ENCODE measurements at regions not wholly inside any gene's neighbourhood (a gene's known extent, or its start where the extent isn't known, plus 50 kb on each side); places are given as distances from the start of the nearest gene placed in this dataset.

DNA sequence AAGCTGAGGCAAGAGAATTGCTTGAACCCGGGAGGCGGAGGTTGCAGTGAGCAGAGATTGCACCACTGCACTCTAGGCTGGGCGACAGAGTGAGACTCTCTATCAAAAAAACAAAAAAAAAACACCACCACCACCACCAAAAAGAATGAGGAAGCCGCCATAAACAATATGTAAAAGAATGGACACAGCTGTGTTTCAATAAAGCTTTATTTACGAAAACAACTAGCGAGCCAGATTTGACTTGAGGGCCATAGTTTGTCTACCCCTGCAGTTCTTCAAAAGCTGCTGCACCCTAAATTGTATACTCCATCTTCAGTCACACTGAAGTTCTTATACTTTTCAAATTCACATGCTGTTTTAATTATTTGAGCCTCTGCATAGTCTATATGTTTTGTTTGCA, 306.5 kb upstream of the KLF3 start:
- TF ChIP-seq TAF1 (IDR thresholded peaks at IDR 0.05; ENCODE audit: low read depth) (no peak), EZH2 (IDR thresholded peaks at IDR 0.05; ENCODE audit: borderline replicate concordance, insufficient read depth, low read length, poor library complexity, severe bottlenecking) (no peak), EP300 (conservative IDR thresholded peaks at IDR 0.05; ENCODE audit: poor library complexity, severe bottlenecking) (no peak), POLR2AphosphoS5 (IDR thresholded peaks at IDR 0.05) (no peak), MXI1 (conservative IDR thresholded peaks at IDR 0.05; ENCODE audit: poor library complexity, severe bottlenecking) (no peak)
- TF ChIP-seq, protein P1, sequence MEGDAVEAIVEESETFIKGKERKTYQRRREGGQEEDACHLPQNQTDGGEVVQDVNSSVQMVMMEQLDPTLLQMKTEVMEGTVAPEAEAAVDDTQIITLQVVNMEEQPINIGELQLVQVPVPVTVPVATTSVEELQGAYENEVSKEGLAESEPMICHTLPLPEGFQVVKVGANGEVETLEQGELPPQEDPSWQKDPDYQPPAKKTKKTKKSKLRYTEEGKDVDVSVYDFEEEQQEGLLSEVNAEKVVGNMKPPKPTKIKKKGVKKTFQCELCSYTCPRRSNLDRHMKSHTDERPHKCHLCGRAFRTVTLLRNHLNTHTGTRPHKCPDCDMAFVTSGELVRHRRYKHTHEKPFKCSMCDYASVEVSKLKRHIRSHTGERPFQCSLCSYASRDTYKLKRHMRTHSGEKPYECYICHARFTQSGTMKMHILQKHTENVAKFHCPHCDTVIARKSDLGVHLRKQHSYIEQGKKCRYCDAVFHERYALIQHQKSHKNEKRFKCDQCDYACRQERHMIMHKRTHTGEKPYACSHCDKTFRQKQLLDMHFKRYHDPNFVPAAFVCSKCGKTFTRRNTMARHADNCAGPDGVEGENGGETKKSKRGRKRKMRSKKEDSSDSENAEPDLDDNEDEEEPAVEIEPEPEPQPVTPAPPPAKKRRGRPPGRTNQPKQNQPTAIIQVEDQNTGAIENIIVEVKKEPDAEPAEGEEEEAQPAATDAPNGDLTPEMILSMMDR (IDR thresholded peaks at IDR 0.05; ENCODE audit: poor library complexity, severe bottlenecking): no peak
